ENCODE measurements at regions not wholly inside any gene's neighbourhood (a gene's known extent, or its start where the extent isn't known, plus 50 kb on each side); places are given as distances from the start of the nearest gene placed in this dataset.

DNA sequence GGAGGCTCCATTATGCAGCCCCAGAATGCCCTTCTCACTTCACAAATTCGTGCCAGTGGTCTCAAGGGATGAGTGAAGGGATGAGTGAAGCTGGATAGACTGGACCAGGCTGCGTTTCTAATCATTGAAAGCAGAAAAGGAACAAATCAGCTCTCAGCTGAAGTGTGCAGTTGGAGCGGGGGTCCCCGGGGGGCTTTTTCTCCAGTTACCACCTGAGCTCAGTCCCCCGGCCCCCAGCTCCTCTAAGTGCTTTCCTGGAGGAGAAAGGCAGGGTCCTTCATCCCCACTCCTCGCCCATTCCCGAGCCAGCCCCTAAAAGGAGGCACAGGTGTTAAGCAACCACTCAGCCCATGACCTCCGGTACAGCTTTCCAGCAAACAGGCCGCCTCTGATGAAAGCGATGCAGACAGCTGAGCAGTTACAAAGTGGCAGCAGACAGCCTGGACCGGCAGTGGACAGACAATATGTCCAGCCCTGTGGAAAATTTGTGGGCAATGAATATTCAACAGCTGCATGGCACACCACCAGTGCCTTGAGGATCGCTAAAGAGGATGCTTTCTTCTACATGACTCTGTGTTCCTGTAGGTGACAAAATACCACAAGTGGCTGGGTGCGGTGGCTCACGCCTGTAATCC, 110.7 kb upstream of the UBL3 start:
- DNase-seq (ENCODE audit: low spot score in 2 of 2) (no peak), ATAC-seq (peak; percentile 44)
- Mint-ChIP-seq H3K9me3 (no peaks in the 10 kb centered on the region), H3K4me1 (peaks cover 6% of the 10 kb centered on the region), H3K4me3 (no peak overlapping the region), H3K27ac (peak overlapping the region; percentile 39), H3K36me3 (no peaks in the 10 kb centered on the region)

GRCh38 chr13:29959603-29960002, 109.2 kb upstream of the UBL3 start:
- DNase-seq (ENCODE audit: low spot score in 2 of 2) (peak in 1 of 2 donors; percentile 23), ATAC-seq (no peak)
- Mint-ChIP-seq H3K9me3 (no peaks in the 10 kb centered on the region), H3K27ac (no peak overlapping the region), H3K36me3 (no peaks in the 10 kb centered on the region), H3K4me1 (peaks cover 9% of the 10 kb centered on the region), H3K4me3 (no peak overlapping the region)

GRCh38 chr13:29959086-29959485, 108.7 kb upstream of the UBL3 start:
- H3K4me3 Mint-ChIP-seq, result no peak overlapping the region
- peak in 1 of 2 donors; percentile 33 for DNase-seq (ENCODE audit: low spot score in 2 of 2)
- no peak overlapping the region for H3K27ac Mint-ChIP-seq
- H3K9me3 Mint-ChIP-seq, result no peaks in the 10 kb centered on the region
- ATAC-seq, result no peak
- H3K36me3 Mint-ChIP-seq, result no peaks in the 10 kb centered on the region
- H3K4me1 Mint-ChIP-seq, result peaks cover 14% of the 10 kb centered on the region

- no peak overlapping the region for H3K27ac Mint-ChIP-seq
- ATAC-seq (no peak), DNase-seq (ENCODE audit: low spot score in 2 of 2) (no peak)
- H3K4me3 Mint-ChIP-seq, result no peak overlapping the region
- no peaks in the 10 kb centered on the region for H3K9me3 Mint-ChIP-seq
- H3K36me3 Mint-ChIP-seq, result no peaks in the 10 kb centered on the region
- peaks cover 20% of the 10 kb centered on the region for H3K4me1 Mint-ChIP-seq
Measured at GRCh38 chr13:29958476-29958875, 108.1 kb upstream of the UBL3 start.

GRCh38 chr13:29957320-29957719, 106.9 kb upstream of the UBL3 start:
- Mint-ChIP-seq H3K36me3 (no peaks in the 10 kb centered on the region), H3K9me3 (no peaks in the 10 kb centered on the region), H3K4me3 (no peak overlapping the region), H3K4me1 (peaks cover 23% of the 10 kb centered on the region), H3K27ac (no peak overlapping the region)
- ATAC-seq (no peak), DNase-seq (ENCODE audit: low spot score in 2 of 2) (no peak)

- H3K9me3 Mint-ChIP-seq, result no peaks in the 10 kb centered on the region
- peaks cover 23% of the 10 kb centered on the region for H3K4me1 Mint-ChIP-seq
- no peaks in the 10 kb centered on the region for H3K36me3 Mint-ChIP-seq
- no peak overlapping the region for H3K4me3 Mint-ChIP-seq
- DNase-seq (ENCODE audit: low spot score in 2 of 2) (no peak), ATAC-seq (no peak)
- H3K27ac Mint-ChIP-seq, result no peak overlapping the region
Measured at GRCh38 chr13:29956853-29957252, 106.4 kb upstream of the UBL3 start.

GRCh38 chr13:29955137-29955650, 104.8 kb upstream of the UBL3 start:
- no peaks in the 10 kb centered on the region for H3K9me3 Mint-ChIP-seq
- DNase-seq (ENCODE audit: low spot score in 2 of 2) (no peak), ATAC-seq (no peak)
- peak overlapping the region; percentile 56 for H3K4me3 Mint-ChIP-seq
- H3K27ac Mint-ChIP-seq, result peak overlapping the region; percentile 75
- H3K36me3 Mint-ChIP-seq, result no peaks in the 10 kb centered on the region
- H3K4me1 Mint-ChIP-seq, result peaks cover 16% of the 10 kb centered on the region

- Mint-ChIP-seq H3K9me3 (no peaks in the 10 kb centered on the region), H3K4me3 (peak overlapping the region; percentile 56), H3K36me3 (no peaks in the 10 kb centered on the region), H3K4me1 (peaks cover 16% of the 10 kb centered on the region), H3K27ac (peak overlapping the region; percentile 75)
- peak in 1 of 2 donors; percentile 60 for DNase-seq (ENCODE audit: low spot score in 2 of 2)
- peak; percentile 93 for ATAC-seq
Measured at GRCh38 chr13:29954082-29955028, 103.9 kb upstream of the UBL3 start.

DNA sequence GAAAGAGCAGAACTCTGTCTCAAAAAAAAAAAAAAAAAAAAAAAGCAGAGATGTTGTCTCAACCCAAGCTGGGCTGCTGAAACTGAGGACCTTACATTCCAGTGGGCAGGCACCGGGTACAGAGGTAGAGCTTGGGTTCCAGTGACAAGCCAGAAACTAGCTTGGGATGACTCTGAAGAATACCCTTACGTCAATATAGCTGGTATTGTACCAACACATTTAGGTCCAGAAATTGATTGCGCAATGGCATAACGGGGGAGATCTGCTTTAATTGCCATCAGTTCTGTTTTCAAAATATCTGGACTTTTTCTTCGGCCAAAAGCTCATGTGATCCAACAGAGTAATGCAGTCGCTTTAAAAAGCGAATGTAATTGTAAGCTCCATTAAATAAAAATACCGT, 103.1 kb upstream of the UBL3 start:
- Mint-ChIP-seq H3K36me3 (no peaks in the 10 kb centered on the region), H3K27ac (peak overlapping the region; percentile 75), H3K4me3 (peak overlapping the region; percentile 56), H3K4me1 (peaks cover 16% of the 10 kb centered on the region), H3K9me3 (no peaks in the 10 kb centered on the region)
- DNase-seq (ENCODE audit: low spot score in 2 of 2) (no peak), ATAC-seq (no peak)

DNA sequence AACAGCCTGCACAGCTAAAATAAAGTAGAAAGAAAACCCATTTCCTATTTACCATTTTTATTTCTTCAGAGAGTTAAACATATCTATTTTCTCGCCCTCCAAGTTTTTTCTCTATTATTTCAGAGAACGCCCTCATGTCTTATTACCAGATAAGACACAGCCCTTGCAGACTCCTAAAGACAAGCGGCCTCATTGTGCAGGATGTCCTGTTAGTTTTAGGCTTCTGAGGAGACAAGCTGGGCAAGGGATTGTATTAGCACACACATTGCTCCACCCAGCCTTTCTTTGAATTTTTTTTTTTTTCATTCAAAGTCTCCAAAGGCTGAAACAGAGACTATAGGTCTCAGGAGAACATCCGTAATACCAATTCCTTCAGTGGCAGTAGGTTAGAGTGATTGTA, 101.8 kb upstream of the UBL3 start:
- peaks cover 16% of the 10 kb centered on the region for H3K4me1 Mint-ChIP-seq
- DNase-seq (ENCODE audit: low spot score in 2 of 2) (no peak), ATAC-seq (no peak)
- no peaks in the 10 kb centered on the region for H3K9me3 Mint-ChIP-seq
- H3K36me3 Mint-ChIP-seq, result no peaks in the 10 kb centered on the region
- H3K27ac Mint-ChIP-seq, result no peak overlapping the region
- H3K4me3 Mint-ChIP-seq, result no peak overlapping the region

DNA sequence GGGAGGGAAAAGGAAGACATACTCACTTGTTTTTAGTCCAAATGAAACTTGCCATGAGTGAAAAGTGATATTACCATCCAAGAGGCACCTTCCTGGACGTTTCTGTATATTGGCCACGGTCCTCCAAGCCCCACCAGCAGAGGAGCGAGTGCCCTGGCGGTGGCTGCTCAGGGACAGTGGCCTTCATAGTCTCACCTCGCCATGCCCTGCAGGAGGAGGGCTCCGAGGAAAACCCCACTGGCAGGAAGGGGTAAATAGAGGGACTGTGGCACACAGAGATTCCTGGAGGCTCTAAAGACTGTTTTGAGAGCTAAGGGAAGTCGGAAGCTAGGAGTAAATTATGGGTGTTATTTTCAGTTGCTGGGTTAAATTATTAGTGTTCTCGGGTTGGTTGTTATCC, 98.4 kb upstream of the UBL3 start:
- Mint-ChIP-seq H3K4me3 (no peak overlapping the region), H3K9me3 (no peaks in the 10 kb centered on the region), H3K4me1 (peaks cover 5% of the 10 kb centered on the region), H3K27ac (no peak overlapping the region), H3K36me3 (no peaks in the 10 kb centered on the region)
- DNase-seq (ENCODE audit: low spot score in 2 of 2) (no peak), ATAC-seq (no peak)

- DNase-seq (ENCODE audit: low spot score in 2 of 2), result no peak
- H3K27ac Mint-ChIP-seq, result no peak overlapping the region
Measured at GRCh38 chr13:29948244-29948643, 97.8 kb upstream of the UBL3 start.

GRCh38 chr13:29947839-29948238, 97.4 kb upstream of the UBL3 start:
- no peaks in the 10 kb centered on the region for H3K4me1 Mint-ChIP-seq
- no peak overlapping the region for H3K4me3 Mint-ChIP-seq
- H3K27ac Mint-ChIP-seq, result no peak overlapping the region
- ATAC-seq (no peak), DNase-seq (ENCODE audit: low spot score in 2 of 2) (no peak)
- no peaks in the 10 kb centered on the region for H3K9me3 Mint-ChIP-seq
- no peaks in the 10 kb centered on the region for H3K36me3 Mint-ChIP-seq

More at GRCh38 chr13:29948244-29948643, 97.8 kb upstream of the UBL3 start:
- H3K4me1 Mint-ChIP-seq, result no peaks in the 10 kb centered on the region
- H3K9me3 Mint-ChIP-seq, result no peaks in the 10 kb centered on the region
- no peak for ATAC-seq
- H3K4me3 Mint-ChIP-seq, result no peak overlapping the region
- no peaks in the 10 kb centered on the region for H3K36me3 Mint-ChIP-seq

DNA sequence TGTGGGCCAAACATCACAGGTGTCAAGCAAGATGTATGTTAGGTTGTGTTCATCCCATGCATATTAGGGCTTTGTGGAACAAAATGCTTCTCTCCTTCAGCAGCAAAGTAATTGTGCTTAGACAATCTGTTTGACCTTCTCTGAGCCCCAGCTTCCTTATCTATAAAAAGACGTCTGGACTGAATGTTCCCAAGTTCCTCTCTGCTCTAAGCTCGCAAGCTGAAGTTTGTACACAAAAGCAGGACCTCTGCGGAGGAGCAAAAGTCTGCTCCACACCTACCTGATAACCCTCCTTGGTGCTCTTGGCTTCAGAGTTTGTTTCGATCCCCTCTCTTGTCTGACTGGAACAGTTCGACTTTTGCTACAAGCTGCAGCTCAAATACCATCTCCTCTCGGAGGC, 95.7 kb upstream of the UBL3 start:
- H3K9me3 Mint-ChIP-seq, result no peaks in the 10 kb centered on the region
- H3K4me1 Mint-ChIP-seq, result no peaks in the 10 kb centered on the region
- no peaks in the 10 kb centered on the region for H3K36me3 Mint-ChIP-seq
- DNase-seq (ENCODE audit: low spot score in 2 of 2) (no peak), ATAC-seq (no peak)
- H3K27ac Mint-ChIP-seq, result no peak overlapping the region
- H3K4me3 Mint-ChIP-seq, result no peak overlapping the region

GRCh38 chr13:29943686-29944085, 93.3 kb upstream of the UBL3 start:
- Mint-ChIP-seq H3K9me3 (no peaks in the 10 kb centered on the region), H3K36me3 (no peaks in the 10 kb centered on the region), H3K4me3 (no peak overlapping the region), H3K27ac (no peak overlapping the region), H3K4me1 (no peaks in the 10 kb centered on the region)
- DNase-seq (ENCODE audit: low spot score in 2 of 2), result no peak
- ATAC-seq, result no peak

DNA sequence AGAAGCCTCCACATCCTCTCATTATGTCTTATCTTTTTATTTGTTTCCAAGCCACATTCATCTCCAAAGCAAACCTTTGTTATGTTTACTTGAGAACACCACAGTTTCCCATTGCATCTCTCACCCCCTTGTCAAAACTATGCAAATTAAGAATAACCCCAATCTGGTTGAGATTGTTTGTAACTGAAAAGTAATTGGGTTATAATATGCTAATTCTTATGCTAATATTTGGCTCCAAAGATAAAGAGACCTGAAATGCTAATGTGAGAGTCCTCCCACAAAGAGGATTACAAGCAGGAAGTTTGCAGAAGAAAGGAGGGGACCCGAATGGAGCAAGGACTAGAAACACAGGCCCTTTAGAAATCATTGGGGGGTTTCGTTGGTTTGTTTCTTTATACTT, 92.9 kb upstream of the UBL3 start:
- no peak overlapping the region for H3K4me3 Mint-ChIP-seq

More for the DNA sequence above, 92.9 kb upstream of the UBL3 start:
- Mint-ChIP-seq H3K36me3 (no peaks in the 10 kb centered on the region), H3K27ac (no peak overlapping the region), H3K4me1 (peaks cover 2% of the 10 kb centered on the region), H3K9me3 (no peaks in the 10 kb centered on the region)
- ATAC-seq (no peak), DNase-seq (ENCODE audit: low spot score in 2 of 2) (no peak)

Data from stimulated activated effector memory CD8-positive, alpha-beta T cell treated with anti-CD3 and anti-CD28 coated beads, Interleukin-12 subunit alpha, Interleukin-12 subunit beta, amount 100 ng/mL, for 72 hours (primary cell).